BE2C (cell line): ENCODE measurements at regions not wholly inside any gene's neighbourhood (a gene's known extent, or its start where the extent isn't known, plus 50 kb on each side); places are given as distances from the start of the nearest gene placed in this dataset.
"Not testable (repeated sequence)": the region's sequence is repeated elsewhere in the genome, so short reads cannot be mapped to it uniquely, and the experiment has no call there.

Experiments
- DNase-seq: peaks from one replicate; pipeline ENCODE4 v3.0.0-alpha.2; 2020
- H3K27me3 ChIP-seq: fragments of 250-450 bp; sonication (Bioruptor Pico); 2 replicates; pipeline ENCODE4 v1.5.1; 2020; ENCODE audit warnings: mild to moderate bottlenecking
- H3K36me3 ChIP-seq: fragments of 250-450 bp; sonication (Bioruptor Pico); 2 replicates; pipeline ENCODE4 v1.5.1; 2020; ENCODE audit warnings: mild to moderate bottlenecking
- H3K4me1 ChIP-seq: fragments of 250-450 bp; sonication (Bioruptor Pico); 2 replicates; pipeline ENCODE4 v1.5.1; 2020
- H3K4me3 ChIP-seq: 2 replicates; pipeline ENCODE4 v1.5.1; 2011; ENCODE audit warnings: low read depth, low read length
- H3K9me3 ChIP-seq: fragments of 250-450 bp; sonication (Bioruptor Pico); 2 replicates; pipeline ENCODE4 v1.5.1; 2020
- TF ChIP-seq, protein P1 (sequence below): IDR thresholded peaks from 2 replicates; pipeline ENCODE4 v1.5.1; 2012; ENCODE audit warnings: mild to moderate bottlenecking, low read depth, low read length

- H3K27me3 ChIP-seq, result no peaks in the 10 kb centered on the region
- TF ChIP-seq, protein P1, sequence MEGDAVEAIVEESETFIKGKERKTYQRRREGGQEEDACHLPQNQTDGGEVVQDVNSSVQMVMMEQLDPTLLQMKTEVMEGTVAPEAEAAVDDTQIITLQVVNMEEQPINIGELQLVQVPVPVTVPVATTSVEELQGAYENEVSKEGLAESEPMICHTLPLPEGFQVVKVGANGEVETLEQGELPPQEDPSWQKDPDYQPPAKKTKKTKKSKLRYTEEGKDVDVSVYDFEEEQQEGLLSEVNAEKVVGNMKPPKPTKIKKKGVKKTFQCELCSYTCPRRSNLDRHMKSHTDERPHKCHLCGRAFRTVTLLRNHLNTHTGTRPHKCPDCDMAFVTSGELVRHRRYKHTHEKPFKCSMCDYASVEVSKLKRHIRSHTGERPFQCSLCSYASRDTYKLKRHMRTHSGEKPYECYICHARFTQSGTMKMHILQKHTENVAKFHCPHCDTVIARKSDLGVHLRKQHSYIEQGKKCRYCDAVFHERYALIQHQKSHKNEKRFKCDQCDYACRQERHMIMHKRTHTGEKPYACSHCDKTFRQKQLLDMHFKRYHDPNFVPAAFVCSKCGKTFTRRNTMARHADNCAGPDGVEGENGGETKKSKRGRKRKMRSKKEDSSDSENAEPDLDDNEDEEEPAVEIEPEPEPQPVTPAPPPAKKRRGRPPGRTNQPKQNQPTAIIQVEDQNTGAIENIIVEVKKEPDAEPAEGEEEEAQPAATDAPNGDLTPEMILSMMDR, result no peak
- no peaks in the 10 kb centered on the region for H3K4me1 ChIP-seq
- no peaks in the 10 kb centered on the region for H3K9me3 ChIP-seq
- DNase-seq, result no peak
- H3K4me3 ChIP-seq, result no peak overlapping the region
- H3K36me3 ChIP-seq, result no peaks in the 10 kb centered on the region
Observed at GRCh38 chr19:30935146-30935545, 414.1 kb downstream of the TSHZ3 start.

- H3K4me1 ChIP-seq, DNase-seq, H3K4me3 ChIP-seq, H3K27me3 ChIP-seq, H3K9me3 ChIP-seq, H3K36me3 ChIP-seq: not testable (repeated sequence)
Observed at GRCh38 chr19:30933454-30933853, 415.8 kb downstream of the TSHZ3 start.

DNA sequence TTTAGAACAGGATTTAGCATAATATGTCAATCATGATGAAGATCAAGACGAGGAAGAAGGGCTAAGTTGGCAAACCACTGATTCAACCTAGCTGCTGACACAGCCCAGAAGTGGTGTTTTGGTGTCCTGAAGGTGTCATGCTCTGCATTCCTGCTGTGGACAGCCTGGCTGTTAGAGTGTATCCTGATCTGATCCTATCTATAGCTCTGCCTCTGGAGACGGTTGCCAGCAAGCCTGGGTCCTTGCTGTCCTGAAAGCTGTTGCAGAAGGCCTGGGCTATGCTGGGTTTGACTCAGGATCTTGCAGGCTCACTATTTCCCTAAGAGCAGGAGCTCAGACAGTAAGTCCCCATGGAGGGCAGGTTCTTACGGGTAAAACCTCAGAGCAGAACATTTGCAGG lies 416.4 kb downstream of the TSHZ3 start:
- H3K4me3 ChIP-seq, result no peak overlapping the region
- no peaks in the 10 kb centered on the region for H3K4me1 ChIP-seq
- no peak for DNase-seq
- no peaks in the 10 kb centered on the region for H3K27me3 ChIP-seq
- no peaks in the 10 kb centered on the region for H3K36me3 ChIP-seq
- no peaks in the 10 kb centered on the region for H3K9me3 ChIP-seq
- TF ChIP-seq, protein P1, result no peak

DNA sequence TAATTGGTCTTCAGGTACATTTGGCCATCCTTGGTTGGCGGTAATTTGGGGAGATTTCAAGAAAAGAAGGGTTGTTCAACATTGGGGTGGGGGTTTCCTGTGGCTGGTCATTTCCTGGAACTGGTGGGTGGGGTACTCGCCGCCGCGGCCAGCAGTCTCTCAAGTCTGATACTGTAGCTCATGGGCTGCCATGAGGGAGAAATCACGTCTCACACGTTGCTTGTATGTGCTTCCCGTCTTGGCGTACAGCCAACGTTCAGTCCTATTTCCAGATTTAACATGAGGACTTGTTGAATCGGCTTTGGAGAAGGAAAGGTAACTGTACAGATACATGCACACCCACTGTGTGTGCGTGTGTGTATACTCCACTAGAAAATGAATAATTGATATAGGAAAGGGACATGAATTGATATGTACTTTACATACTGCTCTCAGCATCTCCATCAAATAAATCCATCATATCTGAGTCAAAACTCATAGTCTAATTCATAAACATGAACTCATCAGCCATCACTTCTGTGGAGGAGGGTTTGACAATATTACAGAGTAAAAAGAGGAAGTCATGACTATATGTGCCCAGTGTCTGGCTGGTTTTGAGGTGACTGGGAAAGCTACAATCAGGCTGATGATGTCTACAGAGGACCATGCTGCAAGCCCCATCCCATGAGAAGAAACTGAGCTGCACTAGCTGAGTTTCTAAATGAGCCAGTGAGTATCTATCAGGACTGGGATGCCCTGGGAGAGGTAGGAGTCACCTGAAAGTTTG lies 418.1 kb downstream of the TSHZ3 start:
- no peak for DNase-seq

GRCh38 chr19:30927705-30928104 lies 421.5 kb downstream of the TSHZ3 start:
- no peak for DNase-seq
- Histone ChIP-seq H3K27me3 (no peaks in the 10 kb centered on the region), H3K4me3 (no peak overlapping the region), H3K9me3 (no peaks in the 10 kb centered on the region), H3K4me1 (no peaks in the 10 kb centered on the region), H3K36me3 (no peaks in the 10 kb centered on the region)
- TF ChIP-seq, protein P1, result no peak

More for the DNA sequence above, 418.1 kb downstream of the TSHZ3 start:
- Histone ChIP-seq H3K4me1 (no peaks in the 10 kb centered on the region), H3K4me3 (no peak overlapping the region), H3K27me3 (no peaks in the 10 kb centered on the region), H3K9me3 (no peaks in the 10 kb centered on the region), H3K36me3 (no peaks in the 10 kb centered on the region)
- TF ChIP-seq, protein P1, result no peak

GRCh38 chr19:30924670-30925069 lies 424.6 kb downstream of the TSHZ3 start:
- Histone ChIP-seq H3K4me3 (no peak overlapping the region), H3K27me3 (no peaks in the 10 kb centered on the region), H3K4me1 (no peaks in the 10 kb centered on the region), H3K9me3 (no peaks in the 10 kb centered on the region), H3K36me3 (no peaks in the 10 kb centered on the region)
- DNase-seq, result no peak
- TF ChIP-seq, protein P1, result no peak
